Adrenal gland (tissue), 5 donors: ENCODE measurements at regions not wholly inside any gene's neighbourhood (a gene's known extent, or its start where the extent isn't known, plus 50 kb on each side); places are given as distances from the start of the nearest gene placed in this dataset.

Source experiments
- POLR2A ChIP-seq, 2 donors: fragments of 450-650 bp; IDR thresholded peaks; one replicate each; pipeline ENCODE4 v1.6.1; 2017; ENCODE audit warnings: antibody characterized with exemption in 2 of 2, mild to moderate bottlenecking in 2 of 2, moderate library complexity in 1 of 2
- TF ChIP-seq, protein P1 (sequence below), 6 experiments: fragments of 450-650 bp in 4 of 6; fragments of 200-600 bp in 2 of 6; sonication (generic) in 1 of 6; IDR thresholded peaks; 1 replicate in 5 of 6; 2 replicates in 1 of 6; pipeline versions ENCODE4 v1.5.1 to v1.8.0; 2016 to 2021; ENCODE audit warnings: antibody characterized with exemption in 6 of 6, mild to moderate bottlenecking in 2 of 6, moderate library complexity in 1 of 6
- donor health status: DM: no; HTN: no; CAD: no.

DNA sequence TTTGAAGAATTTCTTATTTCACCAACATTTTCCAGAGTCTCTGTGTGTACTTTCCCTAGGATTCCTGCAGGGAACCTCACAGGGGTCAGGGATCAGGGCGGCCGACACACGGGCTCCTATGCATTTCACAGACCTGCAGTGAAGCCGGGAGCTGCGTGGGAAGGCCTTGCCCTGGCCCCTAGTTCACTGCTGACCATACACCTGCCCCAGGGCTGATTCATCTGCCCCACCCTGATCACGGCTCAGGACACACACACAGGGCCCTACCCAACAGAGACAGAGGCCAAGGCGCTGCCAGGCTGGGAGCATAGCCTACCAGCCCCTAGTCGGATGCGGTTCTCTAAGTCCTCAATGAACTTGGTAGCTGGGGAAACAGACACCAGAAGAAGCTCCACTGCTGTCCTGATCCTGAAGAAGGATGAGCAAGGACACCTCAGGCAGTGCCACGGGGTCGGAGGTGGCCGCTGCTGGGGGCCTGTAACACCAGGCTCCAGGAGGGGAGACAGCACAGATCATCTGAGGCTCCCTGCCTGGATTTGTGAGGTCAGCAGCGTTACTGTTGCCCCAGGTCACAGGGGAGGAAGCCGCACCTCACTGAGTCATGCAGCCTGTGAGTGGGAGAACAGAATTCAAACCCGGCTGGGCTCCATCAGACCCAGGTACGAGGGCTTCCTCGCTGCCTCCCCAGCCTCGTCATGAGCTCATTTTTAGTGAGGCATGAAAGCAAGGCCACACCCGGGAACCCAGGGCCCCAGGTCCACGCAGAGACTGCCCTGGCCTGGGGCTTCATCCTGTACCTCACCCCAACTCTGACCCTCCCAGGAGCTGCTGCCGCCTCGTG, 278.8 kb upstream of the PPP2R2D start:
- TF ChIP-seq, protein P1, sequence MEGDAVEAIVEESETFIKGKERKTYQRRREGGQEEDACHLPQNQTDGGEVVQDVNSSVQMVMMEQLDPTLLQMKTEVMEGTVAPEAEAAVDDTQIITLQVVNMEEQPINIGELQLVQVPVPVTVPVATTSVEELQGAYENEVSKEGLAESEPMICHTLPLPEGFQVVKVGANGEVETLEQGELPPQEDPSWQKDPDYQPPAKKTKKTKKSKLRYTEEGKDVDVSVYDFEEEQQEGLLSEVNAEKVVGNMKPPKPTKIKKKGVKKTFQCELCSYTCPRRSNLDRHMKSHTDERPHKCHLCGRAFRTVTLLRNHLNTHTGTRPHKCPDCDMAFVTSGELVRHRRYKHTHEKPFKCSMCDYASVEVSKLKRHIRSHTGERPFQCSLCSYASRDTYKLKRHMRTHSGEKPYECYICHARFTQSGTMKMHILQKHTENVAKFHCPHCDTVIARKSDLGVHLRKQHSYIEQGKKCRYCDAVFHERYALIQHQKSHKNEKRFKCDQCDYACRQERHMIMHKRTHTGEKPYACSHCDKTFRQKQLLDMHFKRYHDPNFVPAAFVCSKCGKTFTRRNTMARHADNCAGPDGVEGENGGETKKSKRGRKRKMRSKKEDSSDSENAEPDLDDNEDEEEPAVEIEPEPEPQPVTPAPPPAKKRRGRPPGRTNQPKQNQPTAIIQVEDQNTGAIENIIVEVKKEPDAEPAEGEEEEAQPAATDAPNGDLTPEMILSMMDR (IDR thresholded peaks at IDR 0.05), result no peak
- TF ChIP-seq POLR2A (IDR thresholded peaks at IDR 0.05), result no peak
